ENCODE measurements at regions not wholly inside any gene's neighbourhood (a gene's known extent, or its start where the extent isn't known, plus 50 kb on each side); places are given as distances from the start of the nearest gene placed in this dataset.
"Not testable (repeated sequence)": the region's sequence is repeated elsewhere in the genome, so short reads cannot be mapped to it uniquely, and the experiment has no call there.

- DNase-seq (ENCODE audit: low read depth, low spot score), result no peak
Observed at GRCh38 chr9:107594908-107595530, 105.5 kb upstream of the KLF4 start.

GRCh38 chr9:107593224-107593870 is 103.8 kb upstream of the KLF4 start:
- DNase-seq (ENCODE audit: low read depth, low spot score), result no peak

GRCh38 chr9:107592424-107592823 is 102.9 kb upstream of the KLF4 start:
- no peak for DNase-seq (ENCODE audit: low read depth, low spot score)

- DNase-seq (ENCODE audit: low read depth, low spot score), result no peak
Observed at GRCh38 chr9:107591781-107592180, 102.2 kb upstream of the KLF4 start.

- no peak for DNase-seq (ENCODE audit: low read depth, low spot score)
Observed at GRCh38 chr9:107588393-107588792, 98.8 kb upstream of the KLF4 start.

- no peak for DNase-seq (ENCODE audit: low read depth, low spot score)
Observed at GRCh38 chr9:107587191-107587963, 97.8 kb upstream of the KLF4 start.

- no peak for DNase-seq (ENCODE audit: low read depth, low spot score)
Observed at GRCh38 chr9:107586493-107586892, 96.9 kb upstream of the KLF4 start.

GRCh38 chr9:107585465-107585864 is 95.9 kb upstream of the KLF4 start:
- DNase-seq (ENCODE audit: low read depth, low spot score), result no peak

- no peak for DNase-seq (ENCODE audit: low read depth, low spot score)
Observed at GRCh38 chr9:107584944-107585343, 95.4 kb upstream of the KLF4 start.

- no peak for DNase-seq (ENCODE audit: low read depth, low spot score)
Observed at GRCh38 chr9:107584186-107584585, 94.6 kb upstream of the KLF4 start.

GRCh38 chr9:107577140-107577776 is 87.7 kb upstream of the KLF4 start:
- no peak for DNase-seq (ENCODE audit: low read depth, low spot score)

GRCh38 chr9:107571148-107571547 is 81.6 kb upstream of the KLF4 start:
- no peak for DNase-seq (ENCODE audit: low read depth, low spot score)

GRCh38 chr9:107569174-107569573 is 79.6 kb upstream of the KLF4 start:
- DNase-seq (ENCODE audit: low read depth, low spot score), result no peak

GRCh38 chr9:107568406-107568805 is 78.8 kb upstream of the KLF4 start:
- DNase-seq (ENCODE audit: low read depth, low spot score), result not testable (repeated sequence)

GRCh38 chr9:107567462-107567861 is 77.9 kb upstream of the KLF4 start:
- DNase-seq (ENCODE audit: low read depth, low spot score), result no peak

GRCh38 chr9:107566611-107567061 is 77.1 kb upstream of the KLF4 start:
- no peak for DNase-seq (ENCODE audit: low read depth, low spot score)

GRCh38 chr9:107562798-107563197 is 73.2 kb upstream of the KLF4 start:
- no peak for DNase-seq (ENCODE audit: low read depth, low spot score)

GRCh38 chr9:107559494-107560086 is 70.0 kb upstream of the KLF4 start:
- DNase-seq (ENCODE audit: low read depth, low spot score), result no peak

GRCh38 chr9:107557236-107557990 is 67.8 kb upstream of the KLF4 start:
- DNase-seq (ENCODE audit: low read depth, low spot score), result no peak

GRCh38 chr9:107554636-107555035 is 65.1 kb upstream of the KLF4 start:
- no peak for DNase-seq (ENCODE audit: low read depth, low spot score)
